Subcutaneous abdominal adipose tissue (tissue), 5 donors: ENCODE measurements at regions not wholly inside any gene's neighbourhood (a gene's known extent, or its start where the extent isn't known, plus 50 kb on each side); places are given as distances from the start of the nearest gene placed in this dataset.

Experiments
- H3K27ac ChIP-seq: one replicate; pipeline ENCODE4 v1.7.0; 2013; ENCODE audit warnings: low read depth, mild to moderate bottlenecking, inconsistent platforms, low read length, moderate library complexity
- H3K27me3 ChIP-seq, 5 donors: one replicate each; pipeline ENCODE4 v1.7.0; 2013; ENCODE audit warnings: low read length in 5 of 5, inconsistent platforms in 1 of 5; ENCODE audit not compliant: control insufficient read depth in 5 of 5, insufficient read depth in 4 of 5
- H3K36me3 ChIP-seq, 5 donors: one replicate each; pipeline ENCODE4 v1.7.0; 2013; ENCODE audit warnings: low read length in 5 of 5; ENCODE audit not compliant: control insufficient read depth in 5 of 5, insufficient read depth in 5 of 5
- H3K4me1 ChIP-seq, 5 donors: one replicate each; pipeline ENCODE4 v1.7.0; 2013; ENCODE audit warnings: low read length in 5 of 5, mild to moderate bottlenecking in 3 of 5, moderate library complexity in 1 of 5; ENCODE audit not compliant: control insufficient read depth in 5 of 5, insufficient read depth in 5 of 5
- H3K4me3 ChIP-seq, 5 donors: one replicate each; pipeline ENCODE4 v1.7.0; 2013; ENCODE audit warnings: low read length in 5 of 5, low read depth in 1 of 5
- H3K9ac ChIP-seq, 5 donors: one replicate each; pipeline ENCODE4 v1.7.0; 2013; ENCODE audit warnings: low read length in 5 of 5, mild to moderate bottlenecking in 4 of 5, moderate library complexity in 3 of 5
- H3K9me3 ChIP-seq, 5 donors: one replicate each; pipeline ENCODE4 v1.7.0; 2013; ENCODE audit warnings: low read length in 5 of 5; ENCODE audit not compliant: control insufficient read depth in 5 of 5
- donor health status: healthy.
- donor health status: healthy.
- donor health status: healthy.
- donor health status: healthy.
- donor health status: healthy.

DNA sequence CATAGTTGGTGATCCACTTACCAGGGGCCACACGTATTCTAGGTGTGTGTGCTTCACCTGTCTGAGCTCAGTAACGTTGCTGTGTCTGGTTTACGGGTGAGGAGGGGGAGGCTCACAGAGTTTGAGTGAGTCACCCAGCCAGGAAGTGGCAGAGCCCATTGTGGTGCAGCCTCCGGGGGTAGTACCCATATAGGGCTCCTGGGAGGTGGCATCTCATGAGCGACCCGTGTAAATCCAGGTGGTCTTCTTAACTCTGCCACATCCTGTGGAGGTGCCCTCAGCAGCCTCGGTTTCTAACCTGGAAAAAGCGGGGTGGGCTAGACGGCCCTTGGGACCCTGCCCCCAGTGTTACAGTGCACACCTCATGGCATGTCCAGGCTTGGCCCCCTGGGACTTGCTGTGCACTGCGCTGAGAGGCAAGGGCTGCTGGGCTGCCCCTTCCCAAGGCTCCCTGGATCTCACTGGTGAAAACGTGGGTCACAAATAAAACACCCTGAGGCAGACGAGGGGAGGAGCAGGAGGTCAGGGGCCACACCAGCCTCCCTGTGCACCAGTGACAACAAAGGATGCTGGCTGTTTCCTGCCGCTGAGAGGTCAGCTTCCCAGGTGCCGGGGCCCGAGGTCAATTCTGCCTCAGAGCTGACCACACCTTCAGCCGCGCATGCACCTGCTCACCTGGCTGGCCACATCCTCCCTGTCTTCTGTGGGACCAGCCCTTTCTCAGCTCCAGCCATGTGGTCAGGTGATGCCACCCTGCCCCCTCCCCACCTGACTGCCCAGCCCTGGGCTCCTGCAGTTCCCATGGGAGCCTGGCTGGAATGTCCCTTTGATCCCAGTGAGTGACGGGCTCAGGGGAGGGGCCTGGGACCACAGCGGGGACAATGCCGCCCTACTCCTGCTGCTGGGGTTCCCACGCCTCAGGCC, 305.1 kb downstream of the CTTN start:
- Histone ChIP-seq H3K4me3 (no peak overlapping the region), H3K9me3 (peaks cover 0 to 6% (median 0%) of the 10 kb centered on the region in 5 donors), H3K36me3 (no peaks in the 10 kb centered on the region), H3K4me1 (peaks cover 0 to 26% (median 11%) of the 10 kb centered on the region in 5 donors), H3K27me3 (peaks cover 3 to 6% (median 4%) of the 10 kb centered on the region in 5 donors), H3K9ac (no peak overlapping the region), H3K27ac (no peak overlapping the region)

DNA sequence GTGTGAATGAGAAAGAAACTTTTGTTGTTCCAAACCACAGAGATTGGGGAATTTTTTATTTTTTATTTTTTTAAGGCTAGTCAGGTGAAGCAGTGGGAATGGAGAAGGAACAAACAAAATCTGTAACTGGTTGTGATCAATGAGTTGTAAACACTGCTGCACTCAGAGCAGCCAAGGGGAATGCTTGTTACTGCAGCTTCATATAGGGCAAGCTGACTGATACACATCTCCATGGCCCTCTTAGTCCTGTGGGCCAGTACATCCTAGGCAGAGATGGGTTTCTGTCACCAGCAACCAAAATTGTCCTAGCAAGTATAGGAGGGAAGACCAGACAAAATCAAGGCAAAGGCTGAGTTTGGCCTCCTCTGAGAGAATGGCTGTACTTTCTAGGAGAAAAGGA, 306.8 kb downstream of the CTTN start:
- peaks cover 3 to 15% (median 4%) of the 10 kb centered on the region in 5 donors for H3K27me3 ChIP-seq
- H3K9me3 ChIP-seq = peaks cover 0 to 6% (median 0%) of the 10 kb centered on the region in 5 donors
- H3K4me1 ChIP-seq = peaks cover 0 to 9% (median 0%) of the 10 kb centered on the region in 5 donors
- no peak overlapping the region for H3K4me3 ChIP-seq
- no peaks in the 10 kb centered on the region for H3K36me3 ChIP-seq
- no peak overlapping the region for H3K9ac ChIP-seq
- H3K27ac ChIP-seq = no peak overlapping the region

DNA sequence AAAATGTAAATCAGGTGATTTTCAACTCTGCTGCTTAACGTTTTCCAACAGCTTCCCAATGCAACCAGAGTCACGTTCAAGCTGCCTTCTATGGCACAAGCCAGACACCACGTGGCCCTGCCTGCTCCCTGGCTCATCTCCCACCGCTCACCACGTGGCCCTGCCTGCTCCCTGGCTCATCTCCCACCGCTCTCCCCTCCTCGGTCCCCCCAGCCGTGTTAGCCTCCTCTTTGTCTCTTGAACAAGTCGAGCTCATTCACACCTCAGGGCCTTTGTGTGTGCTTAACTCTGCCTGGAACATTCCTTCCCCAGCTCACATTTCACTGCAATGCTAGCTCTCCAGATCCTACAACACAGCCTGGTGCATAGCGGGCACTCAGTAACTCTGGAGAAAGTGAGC, 307.6 kb downstream of the CTTN start:
- Histone ChIP-seq H3K4me3 (no peak overlapping the region), H3K9ac (no peak overlapping the region), H3K27me3 (peaks cover 3 to 20% (median 7%) of the 10 kb centered on the region in 5 donors), H3K4me1 (peaks cover 0 to under 1% (median 0%) of the 10 kb centered on the region in 5 donors), H3K36me3 (no peaks in the 10 kb centered on the region), H3K9me3 (peaks cover 0 to 6% (median 0%) of the 10 kb centered on the region in 5 donors), H3K27ac (no peak overlapping the region)

DNA sequence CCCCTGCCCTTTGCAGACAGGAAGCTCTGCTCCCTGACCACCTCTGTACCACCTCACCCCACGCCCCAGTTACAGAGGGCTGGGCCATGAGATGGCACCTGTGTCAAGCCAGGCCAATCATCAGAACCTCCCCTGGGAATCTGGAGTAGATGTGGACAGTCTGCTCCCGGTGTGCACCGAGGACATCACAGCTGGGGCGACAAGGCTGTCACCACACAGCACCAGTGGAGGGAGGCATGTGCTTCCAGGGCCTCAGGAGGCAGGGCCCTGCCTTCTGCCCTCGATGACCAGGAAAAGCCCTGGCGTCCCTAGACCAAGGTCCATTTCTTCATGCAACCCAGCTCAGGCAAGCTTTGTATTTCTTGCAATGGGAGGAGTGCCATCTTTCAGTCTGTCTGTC, 309.5 kb downstream of the CTTN start:
- Histone ChIP-seq H3K9ac (no peak overlapping the region), H3K27ac (no peak overlapping the region), H3K4me3 (no peak overlapping the region), H3K27me3 (peaks cover 13 to 32% (median 16%) of the 10 kb centered on the region in 5 donors), H3K36me3 (no peaks in the 10 kb centered on the region), H3K9me3 (peaks cover 0 to 6% (median 0%) of the 10 kb centered on the region in 5 donors), H3K4me1 (peaks cover 0 to 15% (median 2%) of the 10 kb centered on the region in 5 donors)

DNA sequence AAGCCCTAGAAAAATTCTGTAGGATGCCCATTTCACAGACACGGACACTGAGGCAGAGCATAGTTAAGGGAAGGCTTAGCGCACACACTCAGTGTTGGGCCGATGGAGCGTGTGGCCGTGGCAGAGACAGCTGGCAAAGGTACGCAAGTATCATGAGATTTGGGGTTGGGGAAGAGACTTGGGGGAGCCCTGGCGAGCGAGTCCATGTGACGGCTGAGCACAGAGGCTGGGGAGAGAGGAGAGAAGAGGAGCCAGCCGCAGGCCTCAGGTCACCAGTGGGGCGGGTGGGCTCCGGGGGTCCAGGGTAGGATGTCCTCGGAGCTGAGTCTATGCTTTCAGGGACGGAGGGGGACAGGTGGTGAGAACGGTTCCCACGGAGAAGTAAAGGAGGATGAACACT, 311.3 kb downstream of the CTTN start:
- Histone ChIP-seq H3K9ac (no peak overlapping the region), H3K27me3 (peaks cover 14 to 36% (median 19%) of the 10 kb centered on the region in 5 donors), H3K4me3 (no peak overlapping the region), H3K36me3 (no peaks in the 10 kb centered on the region), H3K9me3 (peaks cover 0 to 6% (median 0%) of the 10 kb centered on the region in 5 donors), H3K4me1 (peaks cover 0 to 30% (median 2%) of the 10 kb centered on the region in 5 donors), H3K27ac (no peak overlapping the region)

DNA sequence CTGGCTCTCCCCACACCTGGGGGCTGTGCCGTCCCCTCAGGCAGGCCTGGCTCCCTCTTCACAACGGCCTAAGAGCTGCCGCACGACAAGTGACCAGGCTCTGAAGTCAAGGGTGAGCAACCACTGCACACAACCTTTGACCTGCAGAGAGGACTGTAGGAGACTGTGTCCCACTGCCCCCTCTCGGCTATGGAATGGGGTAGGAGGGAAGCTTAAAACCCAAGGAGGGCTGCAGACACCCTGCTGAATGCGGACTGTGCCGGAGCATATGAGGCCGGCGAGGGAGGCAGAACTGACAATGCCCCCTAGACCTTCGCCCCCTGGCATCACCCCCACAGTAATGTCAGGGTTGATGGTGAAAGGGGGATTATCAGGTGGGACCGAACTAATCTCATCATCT, 311.9 kb downstream of the CTTN start:
- peaks cover 0 to 5% (median 0%) of the 10 kb centered on the region in 5 donors for H3K9me3 ChIP-seq
- H3K9ac ChIP-seq = no peak overlapping the region
- H3K27me3 ChIP-seq = peaks cover 14 to 38% (median 19%) of the 10 kb centered on the region in 5 donors
- H3K27ac ChIP-seq = no peak overlapping the region
- H3K36me3 ChIP-seq = no peaks in the 10 kb centered on the region
- no peak overlapping the region for H3K4me3 ChIP-seq
- H3K4me1 ChIP-seq = peaks cover 0 to 30% (median 2%) of the 10 kb centered on the region in 5 donors

DNA sequence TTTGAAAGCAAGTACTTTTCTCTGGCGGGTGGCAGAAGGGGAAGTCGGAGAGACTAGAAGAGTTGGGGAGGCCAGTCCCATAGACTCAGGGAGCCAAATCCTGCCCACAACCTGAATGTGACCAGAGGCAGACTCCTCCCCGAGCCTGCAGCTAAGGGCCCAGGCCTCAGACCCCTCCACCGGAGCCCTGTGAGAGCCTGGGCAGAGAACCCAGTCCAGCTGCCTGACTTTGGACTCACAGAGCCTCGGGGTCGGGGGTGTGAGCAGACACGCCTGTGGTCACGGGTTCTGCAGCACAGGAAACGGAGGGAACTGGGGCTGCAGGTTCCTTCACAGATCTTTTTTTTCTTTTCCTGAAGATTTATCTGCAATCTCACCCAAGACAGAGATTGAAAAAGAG, 312.3 kb downstream of the CTTN start:
- Histone ChIP-seq H3K9me3 (peaks cover 0 to under 1% (median 0%) of the 10 kb centered on the region in 5 donors), H3K27ac (no peak overlapping the region), H3K4me1 (peaks cover 0 to 30% (median 2%) of the 10 kb centered on the region in 5 donors), H3K4me3 (no peak overlapping the region), H3K9ac (no peak overlapping the region), H3K36me3 (no peaks in the 10 kb centered on the region), H3K27me3 (peaks cover 14 to 40% (median 22%) of the 10 kb centered on the region in 5 donors)

DNA sequence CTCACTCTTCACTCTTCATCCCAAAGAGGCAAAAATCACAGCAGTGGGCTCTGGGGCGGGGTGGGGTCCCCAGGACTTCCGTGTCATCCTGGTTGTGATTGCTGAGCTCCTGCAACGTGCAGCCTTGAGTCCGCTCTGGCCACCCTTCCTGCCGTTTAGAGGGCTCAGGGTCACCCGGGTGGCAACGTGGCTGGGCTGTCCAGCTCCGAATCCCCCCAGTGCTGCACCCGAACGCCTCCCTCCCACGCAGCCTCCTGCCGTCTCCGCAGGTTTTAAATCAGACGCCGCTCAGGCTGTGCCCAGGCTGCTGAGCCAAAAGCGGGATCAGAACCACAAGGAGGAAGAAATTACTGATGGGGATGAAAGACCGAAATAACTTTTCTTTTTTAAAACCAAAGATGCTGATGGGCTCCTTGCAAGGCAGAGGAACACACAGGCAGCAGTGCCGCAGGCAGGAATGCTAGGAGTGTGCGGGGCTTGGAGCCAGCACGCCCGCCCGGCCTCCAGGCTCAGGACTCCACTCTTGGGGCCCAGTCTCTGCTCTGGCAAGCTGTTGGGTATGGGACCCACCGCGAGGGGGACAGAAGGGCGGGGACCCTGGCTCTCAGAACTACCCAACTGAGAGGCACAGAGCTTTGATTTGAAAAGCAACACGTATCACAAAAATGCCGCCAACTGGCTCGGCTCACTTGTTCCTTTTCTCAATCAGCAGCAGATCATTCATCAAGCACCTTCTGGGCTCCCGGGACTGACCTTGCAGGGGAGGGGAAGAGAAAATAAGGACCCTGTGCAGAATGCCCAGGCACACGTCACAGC, 313.0 kb downstream of the CTTN start:
- no peak overlapping the region for H3K4me3 ChIP-seq
- H3K27ac ChIP-seq = no peak overlapping the region
- H3K9ac ChIP-seq = no peak overlapping the region
- peaks cover 14 to 41% (median 26%) of the 10 kb centered on the region in 5 donors for H3K27me3 ChIP-seq
- no peaks in the 10 kb centered on the region for H3K9me3 ChIP-seq
- no peaks in the 10 kb centered on the region for H3K36me3 ChIP-seq
- peaks cover 0 to 30% (median 2%) of the 10 kb centered on the region in 5 donors for H3K4me1 ChIP-seq

DNA sequence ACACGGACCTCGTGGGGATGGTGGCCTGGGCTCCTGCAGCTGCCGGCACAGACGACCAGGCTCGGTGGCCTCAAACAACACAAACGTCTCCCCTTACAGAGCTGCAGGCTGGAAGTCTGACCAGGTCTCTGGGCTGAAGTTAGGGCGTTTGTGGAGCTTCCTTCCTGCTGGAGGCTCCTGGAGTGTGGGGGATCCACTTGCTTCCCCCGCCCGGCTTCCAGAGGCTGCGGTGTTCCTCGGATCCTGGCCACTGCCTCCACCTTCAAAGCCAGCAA, 313.5 kb downstream of the CTTN start:
- no peaks in the 10 kb centered on the region for H3K36me3 ChIP-seq
- no peaks in the 10 kb centered on the region for H3K9me3 ChIP-seq
- H3K27me3 ChIP-seq = peaks cover 14 to 43% (median 29%) of the 10 kb centered on the region in 5 donors
- peaks cover 0 to 30% (median 2%) of the 10 kb centered on the region in 5 donors for H3K4me1 ChIP-seq
- H3K9ac ChIP-seq = no peak overlapping the region
- no peak overlapping the region for H3K27ac ChIP-seq
- H3K4me3 ChIP-seq = peak overlapping the region in 2 of 5 donors; percentile 32 to 45
